SK-N-SH treated with all-trans-retinoic acid at 6 μM for 48 hours (cell line): ENCODE measurements at regions not wholly inside any gene's neighbourhood (a gene's known extent, or its start where the extent isn't known, plus 50 kb on each side); places are given as distances from the start of the nearest gene placed in this dataset.

Source experiments
- ATAC-seq: fragments of 200-7000 bp; cut with Tn5 transposase; 3 replicates; pipeline ENCODE4 v1.9.1; 2020; ENCODE audit warnings: mild to moderate bottlenecking, moderate library complexity
- ARNTL ChIP-seq: fragments of 450-650 bp; formaldehyde crosslinking; IDR thresholded peaks from 2 replicates; pipeline ENCODE4 v1.5.0; 2020; ENCODE audit warnings: low read depth, mild to moderate bottlenecking, moderate library complexity, borderline replicate concordance
- BACH2 ChIP-seq: fragments of 250-450 bp; sonication (Bioruptor Pico); IDR thresholded peaks from 2 replicates; pipeline ENCODE4 v1.9.0; 2021; ENCODE audit warnings: mild to moderate bottlenecking, borderline replicate concordance
- CSDC2 ChIP-seq: fragments of 250-450 bp; sonication (Bioruptor Pico); IDR thresholded peaks from 2 replicates; pipeline ENCODE4 v1.5.0; 2020; ENCODE audit warnings: mild to moderate bottlenecking, moderate library complexity
- ESRRG ChIP-seq: fragments of 250-450 bp; sonication (Bioruptor Pico); IDR thresholded peaks from 2 replicates; pipeline ENCODE4 v1.6.1; 2021; ENCODE audit warnings: mild to moderate bottlenecking
- GLIS3 ChIP-seq: fragments of 250-450 bp; sonication (Bioruptor Pico); IDR thresholded peaks from 2 replicates; pipeline ENCODE4 v1.5.0; 2020; ENCODE audit warnings: mild to moderate bottlenecking, moderate library complexity
- ISL1 ChIP-seq: fragments of 250-450 bp; sonication (Bioruptor Pico); IDR thresholded peaks from 2 replicates; pipeline ENCODE4 v2.1.2; 2022; ENCODE audit warnings: mild to moderate bottlenecking, moderate library complexity
- OSR1 ChIP-seq: fragments of 250-450 bp; sonication (Bioruptor Pico); IDR thresholded peaks from 2 replicates; pipeline ENCODE4 v1.8.0; 2022; ENCODE audit warnings: moderate library complexity, mild to moderate bottlenecking, inconsistent platforms
- PPARA ChIP-seq: fragments of 250-450 bp; sonication (Bioruptor Pico); IDR thresholded peaks from 2 replicates; pipeline ENCODE4 v1.5.0; 2020; ENCODE audit warnings: mild to moderate bottlenecking, borderline replicate concordance
- SNAI2 ChIP-seq: fragments of 250-450 bp; sonication (Bioruptor Pico); IDR thresholded peaks from 2 replicates; pipeline ENCODE4 v1.5.0; 2020; ENCODE audit warnings: mild to moderate bottlenecking, moderate library complexity
- TOX ChIP-seq: fragments of 250-450 bp; sonication (Bioruptor Pico); IDR thresholded peaks from 2 replicates; pipeline ENCODE4 v1.8.0; 2021; ENCODE audit warnings: mild to moderate bottlenecking, moderate library complexity, borderline replicate concordance
- ZC3H10 ChIP-seq: fragments of 250-450 bp; sonication (Bioruptor Pico); IDR thresholded peaks from 2 replicates; pipeline ENCODE4 v1.5.1; 2021; ENCODE audit warnings: mild to moderate bottlenecking, moderate library complexity
- ZFP3 ChIP-seq: fragments of 250-450 bp; sonication (Bioruptor Pico); IDR thresholded peaks from 2 replicates; pipeline ENCODE4 v1.5.0; 2020; ENCODE audit warnings: mild to moderate bottlenecking, moderate library complexity
- ZFP30 ChIP-seq: fragments of 450-650 bp; formaldehyde crosslinking; IDR thresholded peaks from 2 replicates; pipeline ENCODE4 v1.5.0; 2022; ENCODE audit warnings: mild to moderate bottlenecking, moderate library complexity
- ZNF565 ChIP-seq: fragments of 450-650 bp; formaldehyde crosslinking; conservative IDR thresholded peaks from 2 replicates; pipeline ENCODE4 v1.5.0; 2020; ENCODE audit warnings: low read depth, mild to moderate bottlenecking, moderate library complexity
- ZNF70 ChIP-seq: fragments of 450-650 bp; formaldehyde crosslinking; IDR thresholded peaks from 2 replicates; pipeline ENCODE4 v1.5.0; 2020; ENCODE audit warnings: mild to moderate bottlenecking, moderate library complexity
- ZNF8 ChIP-seq: fragments of 450-650 bp; formaldehyde crosslinking; IDR thresholded peaks from 2 replicates; pipeline ENCODE4 v1.5.0; 2020; ENCODE audit warnings: mild to moderate bottlenecking, moderate library complexity
- TF ChIP-seq, protein P1 (sequence below): fragments of 250-450 bp; sonication (Bioruptor Pico); IDR thresholded peaks from 2 replicates; pipeline ENCODE4 v1.5.0; 2020; ENCODE audit warnings: mild to moderate bottlenecking, moderate library complexity
- TF ChIP-seq, protein P2 (sequence below): fragments of 250-450 bp; sonication (Bioruptor Pico); IDR thresholded peaks from 2 replicates; pipeline ENCODE4 v1.5.1; 2020; ENCODE audit warnings: low read depth, mild to moderate bottlenecking, moderate library complexity
- TF ChIP-seq, protein P3 (sequence below): fragments of 250-450 bp; sonication (Bioruptor Pico); IDR thresholded peaks from 2 replicates; pipeline ENCODE4 v1.5.1; 2021; ENCODE audit warnings: mild to moderate bottlenecking, moderate library complexity
- TF ChIP-seq, protein P4 (sequence below): fragments of 250-450 bp; sonication (Bioruptor Pico); IDR thresholded peaks from 2 replicates; pipeline ENCODE4 v1.8.0; 2021; ENCODE audit warnings: low read depth, mild to moderate bottlenecking, moderate library complexity, borderline replicate concordance
- TF ChIP-seq, protein P5 (sequence below): fragments of 250-450 bp; sonication (Bioruptor Pico); IDR thresholded peaks from 2 replicates; pipeline ENCODE4 v1.8.0; 2020; ENCODE audit warnings: mild to moderate bottlenecking, moderate library complexity, borderline replicate concordance

DNA sequence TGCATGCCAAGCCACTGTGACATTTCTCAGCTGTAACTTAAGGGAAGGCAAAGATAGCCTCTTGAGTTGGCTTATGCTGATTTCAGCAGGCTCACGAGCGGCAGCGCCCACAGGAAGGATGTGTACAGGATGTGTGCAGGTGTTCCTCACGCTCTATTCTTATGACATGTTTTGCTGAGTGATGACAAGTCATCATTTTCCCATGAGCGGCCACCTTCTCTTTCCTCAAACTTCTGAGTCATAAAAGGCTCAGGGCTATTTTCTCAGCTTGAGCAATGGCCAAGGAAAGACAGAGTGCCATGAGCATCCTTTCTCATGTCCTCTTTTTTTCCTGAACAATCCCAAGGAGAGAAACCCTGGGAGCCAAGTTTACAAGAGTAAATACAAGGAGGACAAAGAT, 365.9 kb downstream of the PLK2 start:
- no peak for ATAC-seq
- TF ChIP-seq, protein P1, sequence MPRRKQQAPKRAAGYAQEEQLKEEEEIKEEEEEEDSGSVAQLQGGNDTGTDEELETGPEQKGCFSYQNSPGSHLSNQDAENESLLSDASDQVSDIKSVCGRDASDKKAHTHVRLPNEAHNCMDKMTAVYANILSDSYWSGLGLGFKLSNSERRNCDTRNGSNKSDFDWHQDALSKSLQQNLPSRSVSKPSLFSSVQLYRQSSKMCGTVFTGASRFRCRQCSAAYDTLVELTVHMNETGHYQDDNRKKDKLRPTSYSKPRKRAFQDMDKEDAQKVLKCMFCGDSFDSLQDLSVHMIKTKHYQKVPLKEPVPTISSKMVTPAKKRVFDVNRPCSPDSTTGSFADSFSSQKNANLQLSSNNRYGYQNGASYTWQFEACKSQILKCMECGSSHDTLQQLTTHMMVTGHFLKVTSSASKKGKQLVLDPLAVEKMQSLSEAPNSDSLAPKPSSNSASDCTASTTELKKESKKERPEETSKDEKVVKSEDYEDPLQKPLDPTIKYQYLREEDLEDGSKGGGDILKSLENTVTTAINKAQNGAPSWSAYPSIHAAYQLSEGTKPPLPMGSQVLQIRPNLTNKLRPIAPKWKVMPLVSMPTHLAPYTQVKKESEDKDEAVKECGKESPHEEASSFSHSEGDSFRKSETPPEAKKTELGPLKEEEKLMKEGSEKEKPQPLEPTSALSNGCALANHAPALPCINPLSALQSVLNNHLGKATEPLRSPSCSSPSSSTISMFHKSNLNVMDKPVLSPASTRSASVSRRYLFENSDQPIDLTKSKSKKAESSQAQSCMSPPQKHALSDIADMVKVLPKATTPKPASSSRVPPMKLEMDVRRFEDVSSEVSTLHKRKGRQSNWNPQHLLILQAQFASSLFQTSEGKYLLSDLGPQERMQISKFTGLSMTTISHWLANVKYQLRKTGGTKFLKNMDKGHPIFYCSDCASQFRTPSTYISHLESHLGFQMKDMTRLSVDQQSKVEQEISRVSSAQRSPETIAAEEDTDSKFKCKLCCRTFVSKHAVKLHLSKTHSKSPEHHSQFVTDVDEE (CRISPR knock-in tag), result no peak
- TF ChIP-seq ARNTL (CRISPR knock-in tag) (no peak), OSR1 (no peak), PPARA (no peak), ZFP3 (CRISPR knock-in tag) (no peak), ZNF565 (CRISPR knock-in tag) (no peak), ZNF8 (no peak), ZNF70 (no peak), ZFP30 (CRISPR knock-in tag) (no peak), ISL1 (CRISPR knock-in tag) (no peak), ESRRG (no peak)
- TF ChIP-seq, protein P2, sequence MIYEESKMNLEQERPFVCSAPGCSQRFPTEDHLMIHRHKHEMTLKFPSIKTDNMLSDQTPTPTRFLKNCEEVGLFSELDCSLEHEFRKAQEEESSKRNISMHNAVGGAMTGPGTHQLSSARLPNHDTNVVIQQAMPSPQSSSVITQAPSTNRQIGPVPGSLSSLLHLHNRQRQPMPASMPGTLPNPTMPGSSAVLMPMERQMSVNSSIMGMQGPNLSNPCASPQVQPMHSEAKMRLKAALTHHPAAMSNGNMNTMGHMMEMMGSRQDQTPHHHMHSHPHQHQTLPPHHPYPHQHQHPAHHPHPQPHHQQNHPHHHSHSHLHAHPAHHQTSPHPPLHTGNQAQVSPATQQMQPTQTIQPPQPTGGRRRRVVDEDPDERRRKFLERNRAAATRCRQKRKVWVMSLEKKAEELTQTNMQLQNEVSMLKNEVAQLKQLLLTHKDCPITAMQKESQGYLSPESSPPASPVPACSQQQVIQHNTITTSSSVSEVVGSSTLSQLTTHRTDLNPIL (CRISPR knock-in tag), result no peak
- TF ChIP-seq, protein P3, sequence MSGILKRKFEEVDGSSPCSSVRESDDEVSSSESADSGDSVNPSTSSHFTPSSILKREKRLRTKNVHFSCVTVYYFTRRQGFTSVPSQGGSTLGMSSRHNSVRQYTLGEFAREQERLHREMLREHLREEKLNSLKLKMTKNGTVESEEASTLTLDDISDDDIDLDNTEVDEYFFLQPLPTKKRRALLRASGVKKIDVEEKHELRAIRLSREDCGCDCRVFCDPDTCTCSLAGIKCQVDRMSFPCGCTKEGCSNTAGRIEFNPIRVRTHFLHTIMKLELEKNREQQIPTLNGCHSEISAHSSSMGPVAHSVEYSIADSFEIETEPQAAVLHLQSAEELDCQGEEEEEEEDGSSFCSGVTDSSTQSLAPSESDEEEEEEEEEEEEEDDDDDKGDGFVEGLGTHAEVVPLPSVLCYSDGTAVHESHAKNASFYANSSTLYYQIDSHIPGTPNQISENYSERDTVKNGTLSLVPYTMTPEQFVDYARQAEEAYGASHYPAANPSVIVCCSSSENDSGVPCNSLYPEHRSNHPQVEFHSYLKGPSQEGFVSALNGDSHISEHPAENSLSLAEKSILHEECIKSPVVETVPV, result no peak
- TF ChIP-seq, protein P4, sequence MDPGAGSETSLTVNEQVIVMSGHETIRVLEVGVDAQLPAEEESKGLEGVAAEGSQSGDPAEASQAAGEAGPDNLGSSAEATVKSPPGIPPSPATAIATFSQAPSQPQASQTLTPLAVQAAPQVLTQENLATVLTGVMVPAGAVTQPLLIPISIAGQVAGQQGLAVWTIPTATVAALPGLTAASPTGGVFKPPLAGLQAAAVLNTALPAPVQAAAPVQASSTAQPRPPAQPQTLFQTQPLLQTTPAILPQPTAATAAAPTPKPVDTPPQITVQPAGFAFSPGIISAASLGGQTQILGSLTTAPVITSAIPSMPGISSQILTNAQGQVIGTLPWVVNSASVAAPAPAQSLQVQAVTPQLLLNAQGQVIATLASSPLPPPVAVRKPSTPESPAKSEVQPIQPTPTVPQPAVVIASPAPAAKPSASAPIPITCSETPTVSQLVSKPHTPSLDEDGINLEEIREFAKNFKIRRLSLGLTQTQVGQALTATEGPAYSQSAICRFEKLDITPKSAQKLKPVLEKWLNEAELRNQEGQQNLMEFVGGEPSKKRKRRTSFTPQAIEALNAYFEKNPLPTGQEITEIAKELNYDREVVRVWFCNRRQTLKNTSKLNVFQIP (CRISPR knock-in tag), result no peak
- TF ChIP-seq, protein P5, sequence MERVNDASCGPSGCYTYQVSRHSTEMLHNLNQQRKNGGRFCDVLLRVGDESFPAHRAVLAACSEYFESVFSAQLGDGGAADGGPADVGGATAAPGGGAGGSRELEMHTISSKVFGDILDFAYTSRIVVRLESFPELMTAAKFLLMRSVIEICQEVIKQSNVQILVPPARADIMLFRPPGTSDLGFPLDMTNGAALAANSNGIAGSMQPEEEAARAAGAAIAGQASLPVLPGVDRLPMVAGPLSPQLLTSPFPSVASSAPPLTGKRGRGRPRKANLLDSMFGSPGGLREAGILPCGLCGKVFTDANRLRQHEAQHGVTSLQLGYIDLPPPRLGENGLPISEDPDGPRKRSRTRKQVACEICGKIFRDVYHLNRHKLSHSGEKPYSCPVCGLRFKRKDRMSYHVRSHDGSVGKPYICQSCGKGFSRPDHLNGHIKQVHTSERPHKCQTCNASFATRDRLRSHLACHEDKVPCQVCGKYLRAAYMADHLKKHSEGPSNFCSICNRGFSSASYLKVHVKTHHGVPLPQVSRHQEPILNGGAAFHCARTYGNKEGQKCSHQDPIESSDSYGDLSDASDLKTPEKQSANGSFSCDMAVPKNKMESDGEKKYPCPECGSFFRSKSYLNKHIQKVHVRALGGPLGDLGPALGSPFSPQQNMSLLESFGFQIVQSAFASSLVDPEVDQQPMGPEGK (CRISPR knock-in tag), result no peak
- TF ChIP-seq, all 23 proteins: peak for 0

DNA sequence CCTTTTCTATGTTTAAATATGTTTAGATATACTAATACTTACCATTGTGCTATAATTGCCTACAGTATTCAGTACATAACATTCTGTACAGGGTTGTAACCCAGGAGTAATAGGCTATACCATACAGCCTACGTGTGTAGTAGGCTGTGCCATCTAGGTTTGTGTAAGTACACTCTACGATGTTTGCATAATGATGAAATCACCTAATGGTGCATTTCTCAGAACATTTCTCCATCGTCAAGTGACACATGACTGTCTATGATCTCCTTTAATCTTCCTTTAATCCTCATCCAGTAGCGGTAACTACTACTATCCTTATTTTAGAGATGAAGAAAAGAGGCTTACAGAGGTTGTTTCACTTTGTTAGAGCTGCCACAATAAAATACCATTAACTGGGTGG, 369.2 kb downstream of the PLK2 start:
- TF ChIP-seq, protein P1 (CRISPR knock-in tag), result no peak
- TF ChIP-seq ARNTL (CRISPR knock-in tag), result no peak
- no peak for TF ChIP-seq OSR1
- no peak for TF ChIP-seq ZNF70
- TF ChIP-seq SNAI2 (CRISPR knock-in tag), result no peak
- no peak for TF ChIP-seq ISL1 (CRISPR knock-in tag)
- no peak for TF ChIP-seq ZNF565 (CRISPR knock-in tag)
- TF ChIP-seq ZC3H10 (CRISPR knock-in tag), result no peak
- no peak for ATAC-seq

DNA sequence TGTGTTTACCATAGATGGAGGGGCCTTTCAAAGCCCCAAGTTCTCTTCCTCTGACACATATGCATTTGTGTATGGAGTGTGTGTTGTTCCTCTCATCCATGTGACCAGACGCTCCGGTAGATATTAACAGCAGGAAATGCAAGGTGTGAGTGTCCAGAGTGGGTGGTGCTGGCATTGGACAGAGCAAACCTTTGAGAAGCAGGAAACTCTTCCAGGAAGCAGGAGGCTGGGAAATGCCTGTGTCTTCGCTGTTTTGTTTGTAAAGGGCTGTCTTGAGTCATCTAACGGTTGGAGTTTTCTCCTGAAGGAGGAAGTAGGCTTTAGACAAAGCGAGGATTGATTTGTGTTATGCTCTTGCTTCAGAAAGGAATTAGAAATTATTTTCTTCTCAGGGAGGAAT, 370.9 kb downstream of the PLK2 start:
- ATAC-seq, result no peak
- TF ChIP-seq, protein P2 (CRISPR knock-in tag), result no peak
- TF ChIP-seq ZNF70, result no peak
- TF ChIP-seq CSDC2, result no peak
- no peak for TF ChIP-seq BACH2
- TF ChIP-seq, protein P5 (CRISPR knock-in tag), result no peak
- no peak for TF ChIP-seq TOX (CRISPR knock-in tag)
- TF ChIP-seq, protein P4 (CRISPR knock-in tag), result no peak
- TF ChIP-seq ZNF565 (CRISPR knock-in tag), result no peak
- no peak for TF ChIP-seq GLIS3 (CRISPR knock-in tag)
